ENCODE measurements at regions not wholly inside any gene's neighbourhood (a gene's known extent, or its start where the extent isn't known, plus 50 kb on each side); places are given as distances from the start of the nearest gene placed in this dataset.

DNA sequence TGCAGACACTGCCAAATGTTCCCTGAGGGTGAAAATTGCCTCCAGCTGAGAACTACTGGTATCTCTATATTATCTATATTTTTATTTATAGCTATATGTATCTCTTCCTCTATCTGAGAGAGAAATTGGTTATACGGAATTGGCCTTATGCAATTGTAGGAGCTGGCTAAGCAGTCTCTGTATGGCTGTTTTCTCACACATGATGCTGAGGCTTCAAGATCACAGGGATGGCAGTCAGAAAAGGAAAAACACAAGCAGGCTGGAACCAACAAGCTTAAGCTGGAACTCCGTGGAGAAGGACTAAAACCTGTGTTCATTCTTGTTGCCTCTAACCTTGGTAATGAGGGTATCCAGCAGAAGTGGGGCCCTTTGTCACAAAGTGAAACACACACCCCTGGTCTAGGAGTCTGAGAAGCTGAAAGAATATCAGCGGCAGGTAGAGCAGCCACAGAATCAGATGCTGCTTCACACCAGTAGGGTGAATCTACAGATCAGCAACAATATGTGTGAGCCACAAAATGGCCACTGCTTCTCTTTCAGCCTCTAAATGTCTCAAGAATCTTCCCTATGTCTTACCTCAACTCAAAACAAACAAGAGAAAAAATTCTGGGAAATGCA lies 166.5 kb upstream of the PPP1R2C start:
- TF ChIP-seq TAF1 (IDR thresholded peaks at IDR 0.05; ENCODE audit: low read depth, low read length) (no peak), SPI1 (IDR thresholded peaks at IDR 0.05; ENCODE audit: low read depth, low read length) (no peak), POLR2A (IDR thresholded peaks at IDR 0.05; ENCODE audit: low read depth, low read length) (no peak), POLR2AphosphoS5 (IDR thresholded peaks at IDR 0.05; ENCODE audit: low read depth, low read length) (no peak)
